ENCODE measurements at regions not wholly inside any gene's neighbourhood (a gene's known extent, or its start where the extent isn't known, plus 50 kb on each side); places are given as distances from the start of the nearest gene placed in this dataset.

DNA sequence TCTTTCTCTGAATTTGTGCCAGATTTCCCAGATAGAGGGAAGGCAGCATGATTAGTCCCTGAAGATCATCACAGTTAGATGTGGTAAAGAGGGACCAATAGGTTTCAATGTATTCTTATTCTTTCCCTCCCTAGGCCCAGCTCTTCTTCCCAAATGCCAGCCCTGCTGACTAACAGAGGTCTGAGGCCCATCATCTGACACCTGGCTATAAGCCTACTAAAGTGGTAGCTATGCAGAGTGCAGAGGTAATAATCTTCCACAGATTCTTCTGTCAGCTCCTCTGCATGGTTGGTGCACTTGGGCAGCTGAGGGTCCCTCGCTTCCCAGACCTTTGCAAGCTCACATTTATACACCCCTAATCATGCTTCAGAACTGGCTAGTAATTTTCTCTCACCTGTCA, 63.7 kb upstream of the PZP start:
- Histone ChIP-seq H3K4me2 (ENCODE audit: low read depth, low read length) (no peak overlapping the region), H2AFZ (ENCODE audit: low read length) (no peak overlapping the region), H3K79me2 (ENCODE audit: insufficient read depth, low read length) (no peaks in the 10 kb centered on the region), H4K20me1 (ENCODE audit: insufficient read depth, low read length) (no peaks in the 10 kb centered on the region), H3K36me3 (replicated peaks in 1 of 2; ENCODE audit: control insufficient read depth in 1 of 2, insufficient read depth in 2 of 2, low read length in 2 of 2) (no peaks in the 10 kb centered on the region), H3K4me1 (ENCODE audit: insufficient read depth, low read length) (no peaks in the 10 kb centered on the region), H3K4me3 (replicated peaks in 1 of 3; ENCODE audit: insufficient read depth in 1 of 3, low read depth in 2 of 3, low read length in 3 of 3) (no peak overlapping the region), H3K27me3 (ENCODE audit: control insufficient read depth in 1 of 2, insufficient read depth in 2 of 2, low read length in 2 of 2) (no peaks in the 10 kb centered on the region; a peak in 1 of 5 replicates), H3K9ac (ENCODE audit: insufficient read depth, low read depth, low read length) (no peak overlapping the region), H3K27ac (ENCODE audit: extremely low read length, insufficient read depth, low read length) (no peak overlapping the region), H3K9me3 (ENCODE audit: low read length) (no peaks in the 10 kb centered on the region)
- intact Hi-C loops (cut with micrococcal nuclease; ENCODE audit: unreplicated experiment) = no loop called here
- ChIA-PET CTCF (ENCODE audit: low intra/inter-chr PET ratio, low total read pairs) (no interaction called here), POLR2A (no interaction called here)
- DNase-seq (ENCODE audit: low spot score) (no peak), FAIRE-seq (no peak), ATAC-seq (no peak)
- 64% methylated on average over 1 of the region's 1 CpG for WGBS (ENCODE audit: low lambda C conversion rate)
- TF ChIP-seq ZNF550 (CRISPR knock-in tag; IDR thresholded peaks at IDR 0.05; ENCODE audit: borderline replicate concordance) (no peak), ZNF260 (CRISPR knock-in tag; IDR thresholded peaks at IDR 0.05; ENCODE audit: borderline replicate concordance, low read depth) (no peak), FOXK1 (CRISPR knock-in tag; IDR thresholded peaks at IDR 0.05; ENCODE audit: borderline replicate concordance, low read depth) (no peak), MAZ (IDR thresholded peaks at IDR 0.05; ENCODE audit: borderline replicate concordance, low read depth, low read length) (no peak), MAZ (CRISPR knock-in tag; IDR thresholded peaks at IDR 0.05; ENCODE audit: low read depth) (no peak), JARID2 (CRISPR knock-in tag; IDR thresholded peaks at IDR 0.05; ENCODE audit: insufficient replicate concordance) (no peak), LBX2 (CRISPR knock-in tag; IDR thresholded peaks at IDR 0.05; ENCODE audit: borderline replicate concordance) (no peak)
- no TSS peak for BruUV-seq (replicated peaks)
- in situ Hi-C loops (cut with HindIII; ENCODE audit: extremely low pct_ligation_motif_present, low pct_unique_long_range_greater_than_20kb) = loop anchor here (10.0 kb wide), 1 partner anchor 157 kb away; the partner anchor contains the start of gene A2M

DNA sequence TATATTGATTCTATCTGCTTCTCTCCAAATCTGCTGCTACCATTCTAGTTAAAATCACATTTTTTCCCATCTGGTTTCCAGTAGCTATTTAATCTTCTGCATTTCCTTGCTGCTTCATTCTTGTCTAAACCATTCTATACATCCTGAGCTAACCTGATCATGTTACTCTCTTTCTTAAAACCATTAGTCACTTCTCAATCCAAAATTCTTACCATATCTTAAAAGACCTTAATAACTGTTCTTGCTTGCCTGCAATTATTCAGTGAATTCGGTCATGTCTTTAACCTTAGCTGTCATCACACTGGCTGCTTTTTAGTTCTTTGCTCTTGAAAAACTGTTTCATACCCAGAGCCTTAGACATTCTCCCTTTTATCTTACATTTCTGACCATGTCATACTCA, 56.4 kb upstream of the PZP start:
- BruUV-seq (replicated peaks) = no TSS peak
- Histone ChIP-seq H3K4me3 (replicated peaks in 1 of 3; ENCODE audit: insufficient read depth in 1 of 3, low read depth in 2 of 3, low read length in 3 of 3) (no peak overlapping the region), H3K4me2 (ENCODE audit: low read depth, low read length) (no peak overlapping the region), H3K9me3 (ENCODE audit: low read length) (no peaks in the 10 kb centered on the region), H3K4me1 (ENCODE audit: insufficient read depth, low read length) (no peaks in the 10 kb centered on the region), H4K20me1 (ENCODE audit: insufficient read depth, low read length) (no peaks in the 10 kb centered on the region), H3K27me3 (ENCODE audit: control insufficient read depth in 1 of 2, insufficient read depth in 2 of 2, low read length in 2 of 2) (no peaks in the 10 kb centered on the region; a peak in 1 of 5 replicates), H3K27ac (ENCODE audit: extremely low read length, insufficient read depth, low read length) (no peak overlapping the region), H2AFZ (ENCODE audit: low read length) (no peak overlapping the region), H3K36me3 (replicated peaks in 1 of 2; ENCODE audit: control insufficient read depth in 1 of 2, insufficient read depth in 2 of 2, low read length in 2 of 2) (no peaks in the 10 kb centered on the region), H3K9ac (ENCODE audit: insufficient read depth, low read depth, low read length) (no peak overlapping the region), H3K79me2 (ENCODE audit: insufficient read depth, low read length) (no peaks in the 10 kb centered on the region)
- FAIRE-seq (no peak), ATAC-seq (no peak), DNase-seq (ENCODE audit: low spot score) (no peak)
- WGBS (ENCODE audit: low lambda C conversion rate) = 35% methylated on average over 1 of the region's 1 CpG
- ChIA-PET POLR2A (no interaction called here), CTCF (ENCODE audit: low intra/inter-chr PET ratio, low total read pairs) (no interaction called here)
- in situ Hi-C loops (cut with HindIII; ENCODE audit: extremely low pct_ligation_motif_present, low pct_unique_long_range_greater_than_20kb) (no loop called here), intact Hi-C loops (cut with micrococcal nuclease; ENCODE audit: unreplicated experiment) (no loop called here)
- TF ChIP-seq TP53 (CRISPR knock-in tag; conservative IDR thresholded peaks at IDR 0.05) (no peak), FOXA3 (CRISPR knock-in tag; IDR thresholded peaks at IDR 0.05) (no peak)
- TF ChIP-seq, protein P1, sequence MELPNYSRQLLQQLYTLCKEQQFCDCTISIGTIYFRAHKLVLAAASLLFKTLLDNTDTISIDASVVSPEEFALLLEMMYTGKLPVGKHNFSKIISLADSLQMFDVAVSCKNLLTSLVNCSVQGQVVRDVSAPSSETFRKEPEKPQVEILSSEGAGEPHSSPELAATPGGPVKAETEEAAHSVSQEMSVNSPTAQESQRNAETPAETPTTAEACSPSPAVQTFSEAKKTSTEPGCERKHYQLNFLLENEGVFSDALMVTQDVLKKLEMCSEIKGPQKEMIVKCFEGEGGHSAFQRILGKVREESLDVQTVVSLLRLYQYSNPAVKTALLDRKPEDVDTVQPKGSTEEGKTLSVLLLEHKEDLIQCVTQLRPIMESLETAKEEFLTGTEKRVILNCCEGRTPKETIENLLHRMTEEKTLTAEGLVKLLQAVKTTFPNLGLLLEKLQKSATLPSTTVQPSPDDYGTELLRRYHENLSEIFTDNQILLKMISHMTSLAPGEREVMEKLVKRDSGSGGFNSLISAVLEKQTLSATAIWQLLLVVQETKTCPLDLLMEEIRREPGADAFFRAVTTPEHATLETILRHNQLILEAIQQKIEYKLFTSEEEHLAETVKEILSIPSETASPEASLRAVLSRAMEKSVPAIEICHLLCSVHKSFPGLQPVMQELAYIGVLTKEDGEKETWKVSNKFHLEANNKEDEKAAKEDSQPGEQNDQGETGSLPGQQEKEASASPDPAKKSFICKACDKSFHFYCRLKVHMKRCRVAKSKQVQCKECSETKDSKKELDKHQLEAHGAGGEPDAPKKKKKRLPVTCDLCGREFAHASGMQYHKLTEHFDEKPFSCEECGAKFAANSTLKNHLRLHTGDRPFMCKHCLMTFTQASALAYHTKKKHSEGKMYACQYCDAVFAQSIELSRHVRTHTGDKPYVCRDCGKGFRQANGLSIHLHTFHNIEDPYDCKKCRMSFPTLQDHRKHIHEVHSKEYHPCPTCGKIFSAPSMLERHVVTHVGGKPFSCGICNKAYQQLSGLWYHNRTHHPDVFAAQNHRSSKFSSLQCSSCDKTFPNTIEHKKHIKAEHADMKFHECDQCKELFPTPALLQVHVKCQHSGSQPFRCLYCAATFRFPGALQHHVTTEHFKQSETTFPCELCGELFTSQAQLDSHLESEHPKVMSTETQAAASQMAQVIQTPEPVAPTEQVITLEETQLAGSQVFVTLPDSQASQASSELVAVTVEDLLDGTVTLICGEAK (IDR thresholded peaks at IDR 0.05) = no peak
- TF ChIP-seq, protein P1 (CRISPR knock-in tag; IDR thresholded peaks at IDR 0.05) = no peak
